Cardiac muscle cell (in vitro differentiated cells and primary cell): ENCODE measurements at regions not wholly inside any gene's neighbourhood (a gene's known extent, or its start where the extent isn't known, plus 50 kb on each side); places are given as distances from the start of the nearest gene placed in this dataset.

Source experiments
- DNase-seq, 2 donors: peaks; one replicate each; pipeline versions ENCODE4 v3.0.0 to v3.0.0-alpha.2; 2010 to 2017; ENCODE audit warnings: low read depth in 1 of 2, low spot score in 1 of 2
- H3K27ac ChIP-seq: fragments of 200-600 bp; sonication (generic); 2 replicates; pipeline ENCODE4 v1.5.1; 2016
- H3K27me3 ChIP-seq: fragments of 200-600 bp; sonication (generic); 2 replicates; pipeline ENCODE4 v1.6.0; 2016; ENCODE audit warnings: control low read depth
- H3K36me3 ChIP-seq: fragments of 200-600 bp; sonication (generic); 2 replicates; pipeline ENCODE4 v1.5.1; 2016; ENCODE audit warnings: control low read depth
- H3K4me1 ChIP-seq: fragments of 200-600 bp; sonication (generic); 2 replicates; pipeline ENCODE4 v1.8.1; 2017; ENCODE audit warnings: low read depth, mild to moderate bottlenecking, mixed run types
- H3K4me3 ChIP-seq: fragments of 200-600 bp; sonication (generic); 2 replicates; pipeline ENCODE4 v1.5.1; 2016; ENCODE audit warnings: mild to moderate bottlenecking
- H3K9me3 ChIP-seq: fragments of 200-600 bp; sonication (generic); 2 replicates; pipeline ENCODE4 v1.5.1; 2017; ENCODE audit warnings: low read depth, mild to moderate bottlenecking, control low read depth
- TF ChIP-seq, protein P1 (sequence below): IDR thresholded peaks from 2 replicates; pipeline ENCODE4 v1.5.1; 2012; ENCODE audit warnings: low read depth, mild to moderate bottlenecking, low read length

- Histone ChIP-seq H3K4me1 (peaks cover 6% of the 10 kb centered on the region), H3K4me3 (no peak overlapping the region), H3K27ac (no peak overlapping the region), H3K9me3 (no peaks in the 10 kb centered on the region), H3K36me3 (no peaks in the 10 kb centered on the region), H3K27me3 (no peaks in the 10 kb centered on the region)
- no peak for DNase-seq
- TF ChIP-seq, protein P1, sequence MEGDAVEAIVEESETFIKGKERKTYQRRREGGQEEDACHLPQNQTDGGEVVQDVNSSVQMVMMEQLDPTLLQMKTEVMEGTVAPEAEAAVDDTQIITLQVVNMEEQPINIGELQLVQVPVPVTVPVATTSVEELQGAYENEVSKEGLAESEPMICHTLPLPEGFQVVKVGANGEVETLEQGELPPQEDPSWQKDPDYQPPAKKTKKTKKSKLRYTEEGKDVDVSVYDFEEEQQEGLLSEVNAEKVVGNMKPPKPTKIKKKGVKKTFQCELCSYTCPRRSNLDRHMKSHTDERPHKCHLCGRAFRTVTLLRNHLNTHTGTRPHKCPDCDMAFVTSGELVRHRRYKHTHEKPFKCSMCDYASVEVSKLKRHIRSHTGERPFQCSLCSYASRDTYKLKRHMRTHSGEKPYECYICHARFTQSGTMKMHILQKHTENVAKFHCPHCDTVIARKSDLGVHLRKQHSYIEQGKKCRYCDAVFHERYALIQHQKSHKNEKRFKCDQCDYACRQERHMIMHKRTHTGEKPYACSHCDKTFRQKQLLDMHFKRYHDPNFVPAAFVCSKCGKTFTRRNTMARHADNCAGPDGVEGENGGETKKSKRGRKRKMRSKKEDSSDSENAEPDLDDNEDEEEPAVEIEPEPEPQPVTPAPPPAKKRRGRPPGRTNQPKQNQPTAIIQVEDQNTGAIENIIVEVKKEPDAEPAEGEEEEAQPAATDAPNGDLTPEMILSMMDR, result no peak
Measured at GRCh38 chr4:123977641-123978081, 581.1 kb downstream of the SPRY1 start.

GRCh38 chr4:123978637-123979036, 582.0 kb downstream of the SPRY1 start:
- no peak for DNase-seq
- no peaks in the 10 kb centered on the region for H3K27me3 ChIP-seq
- H3K36me3 ChIP-seq, result no peaks in the 10 kb centered on the region
- H3K4me3 ChIP-seq, result no peak overlapping the region
- H3K27ac ChIP-seq, result no peak overlapping the region
- H3K4me1 ChIP-seq, result peaks cover 6% of the 10 kb centered on the region
- no peaks in the 10 kb centered on the region for H3K9me3 ChIP-seq
- TF ChIP-seq, protein P1, result no peak

- Histone ChIP-seq H3K4me1 (peaks cover 6% of the 10 kb centered on the region), H3K27ac (no peak overlapping the region), H3K4me3 (no peak overlapping the region), H3K27me3 (no peaks in the 10 kb centered on the region), H3K36me3 (no peaks in the 10 kb centered on the region), H3K9me3 (no peaks in the 10 kb centered on the region)
- TF ChIP-seq, protein P1, result no peak
- peak in 1 of 2 donors; percentile 27 for DNase-seq
Measured at GRCh38 chr4:123980736-123981300, 584.2 kb downstream of the SPRY1 start.

DNA sequence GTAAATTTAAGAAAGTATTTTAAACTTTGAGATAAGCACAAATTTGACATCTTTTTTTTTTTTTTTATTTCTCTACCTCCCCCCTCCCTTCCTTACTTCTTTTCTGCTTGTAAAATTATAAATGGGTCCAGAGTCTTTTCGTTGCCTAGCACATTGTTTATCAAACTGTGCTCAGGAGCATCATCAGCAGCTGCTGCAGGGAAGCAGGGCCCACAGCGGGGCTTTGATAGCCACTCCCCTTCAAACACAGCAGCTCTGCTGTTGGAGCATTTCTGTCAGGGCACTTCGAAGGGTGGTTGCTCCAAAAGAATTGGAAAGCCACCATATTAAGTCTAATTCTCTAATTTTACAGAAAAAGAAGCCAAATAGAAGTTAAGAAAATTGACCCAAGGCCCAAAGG, 588.3 kb downstream of the SPRY1 start:
- Histone ChIP-seq H3K36me3 (no peaks in the 10 kb centered on the region), H3K9me3 (no peaks in the 10 kb centered on the region), H3K27me3 (no peaks in the 10 kb centered on the region), H3K27ac (no peak overlapping the region), H3K4me3 (no peak overlapping the region), H3K4me1 (no peaks in the 10 kb centered on the region)
- TF ChIP-seq, protein P1, result no peak
- no peak for DNase-seq

- peak in 1 of 2 donors; percentile 95 for DNase-seq
Measured at GRCh38 chr4:123986268-123986798, 589.7 kb downstream of the SPRY1 start.

More at GRCh38 chr4:123986268-123986798, 589.7 kb downstream of the SPRY1 start:
- Histone ChIP-seq H3K36me3 (no peaks in the 10 kb centered on the region), H3K27ac (no peak overlapping the region), H3K4me3 (no peak overlapping the region), H3K27me3 (no peaks in the 10 kb centered on the region), H3K4me1 (no peaks in the 10 kb centered on the region), H3K9me3 (no peaks in the 10 kb centered on the region)
- TF ChIP-seq, protein P1, result no peak
